GM13977 (cell line): ENCODE measurements at regions not wholly inside any gene's neighbourhood (a gene's known extent, or its start where the extent isn't known, plus 50 kb on each side); places are given as distances from the start of the nearest gene placed in this dataset.

Experiments used
- DNase-seq: peaks from one replicate; pipeline ENCODE4 v3.0.0; 2012; ENCODE audit warnings: low spot score
- in situ Hi-C: fragments of 300-500 bp; cut with MboI; formaldehyde crosslinking; loops from one replicate; pipeline ENCODE4 v1.12.0; 2022; ENCODE audit warnings: low sequenced_read_pairs, low pct_unique_long_range_greater_than_20kb, mixed read lengths, inconsistent platforms; ENCODE audit not compliant: unreplicated experiment
- TF ChIP-seq, protein P1 (sequence below): IDR thresholded peaks from 2 replicates; pipeline ENCODE4 v1.5.1; 2012; ENCODE audit warnings: mild to moderate bottlenecking, control low read depth; ENCODE audit not compliant: insufficient read depth; ENCODE audit errors: extremely low read depth, missing control alignments

DNA sequence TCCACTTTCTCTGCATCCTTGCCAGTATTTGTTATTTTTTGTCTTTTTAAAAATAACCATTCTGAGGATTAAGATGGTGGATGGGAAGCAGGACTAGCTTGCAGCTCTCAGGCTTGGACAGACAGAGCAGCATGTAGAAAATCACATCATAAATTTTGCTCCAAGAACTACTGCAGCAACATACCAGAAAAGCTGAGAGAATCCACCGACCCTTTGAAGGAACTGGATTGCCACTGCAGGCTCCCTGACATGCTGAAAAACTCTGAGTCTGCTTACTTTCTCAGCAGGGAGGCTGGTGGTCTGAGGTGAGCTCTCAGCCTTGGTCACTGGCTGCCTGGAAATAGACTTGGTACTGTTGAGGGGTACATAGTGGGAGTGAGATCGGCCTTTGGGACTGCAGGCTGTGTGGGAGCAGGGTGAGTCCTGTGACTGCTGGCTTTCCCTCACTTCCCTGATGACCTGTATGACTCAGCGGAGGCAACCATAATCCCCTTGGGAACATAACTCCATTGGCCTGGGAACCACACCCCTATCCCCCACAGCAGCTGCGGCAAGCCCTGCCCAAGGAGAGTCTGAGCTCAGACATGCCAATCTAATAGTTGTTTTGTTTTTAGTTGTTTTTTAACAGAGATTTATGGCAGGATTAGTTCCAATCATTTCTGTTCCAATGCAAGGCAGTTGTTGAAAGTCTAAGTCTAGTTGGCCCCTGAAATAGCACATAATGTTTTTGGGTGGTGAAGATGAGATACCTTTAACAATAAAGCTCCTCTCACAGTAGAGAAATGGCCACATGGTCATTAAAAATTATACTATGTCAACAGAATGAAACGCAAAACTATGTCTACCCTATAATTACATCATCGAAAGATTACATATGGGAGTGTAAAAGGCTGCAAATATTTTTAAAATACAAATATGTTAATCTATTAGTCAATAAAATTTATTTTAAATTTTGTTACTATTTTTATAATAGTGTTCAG is 414.2 kb upstream of the CHAC2 start:
- TF ChIP-seq, protein P1, sequence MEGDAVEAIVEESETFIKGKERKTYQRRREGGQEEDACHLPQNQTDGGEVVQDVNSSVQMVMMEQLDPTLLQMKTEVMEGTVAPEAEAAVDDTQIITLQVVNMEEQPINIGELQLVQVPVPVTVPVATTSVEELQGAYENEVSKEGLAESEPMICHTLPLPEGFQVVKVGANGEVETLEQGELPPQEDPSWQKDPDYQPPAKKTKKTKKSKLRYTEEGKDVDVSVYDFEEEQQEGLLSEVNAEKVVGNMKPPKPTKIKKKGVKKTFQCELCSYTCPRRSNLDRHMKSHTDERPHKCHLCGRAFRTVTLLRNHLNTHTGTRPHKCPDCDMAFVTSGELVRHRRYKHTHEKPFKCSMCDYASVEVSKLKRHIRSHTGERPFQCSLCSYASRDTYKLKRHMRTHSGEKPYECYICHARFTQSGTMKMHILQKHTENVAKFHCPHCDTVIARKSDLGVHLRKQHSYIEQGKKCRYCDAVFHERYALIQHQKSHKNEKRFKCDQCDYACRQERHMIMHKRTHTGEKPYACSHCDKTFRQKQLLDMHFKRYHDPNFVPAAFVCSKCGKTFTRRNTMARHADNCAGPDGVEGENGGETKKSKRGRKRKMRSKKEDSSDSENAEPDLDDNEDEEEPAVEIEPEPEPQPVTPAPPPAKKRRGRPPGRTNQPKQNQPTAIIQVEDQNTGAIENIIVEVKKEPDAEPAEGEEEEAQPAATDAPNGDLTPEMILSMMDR = no peak
- in situ Hi-C loops = no loop called here
- DNase-seq = no peak

DNA sequence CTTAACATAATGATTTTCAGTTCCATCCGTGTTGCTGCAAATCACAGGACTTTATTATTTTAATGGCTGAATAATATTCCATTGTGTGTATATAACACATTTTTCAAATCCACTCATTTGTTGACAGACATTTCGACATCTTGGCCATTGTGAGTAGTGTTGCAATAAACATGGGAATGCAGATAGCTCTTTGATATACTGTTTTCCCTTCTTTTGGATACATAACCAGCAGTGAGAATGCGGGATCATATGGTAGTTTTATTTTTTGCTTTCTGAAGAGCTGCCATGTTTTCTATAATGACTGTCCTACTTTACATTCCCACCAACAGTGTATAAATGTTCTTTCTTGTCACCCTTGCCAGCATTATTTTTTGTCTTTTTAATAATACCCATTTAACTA is 420.3 kb upstream of the CHAC2 start:
- no peak for DNase-seq
- in situ Hi-C loops = no loop called here
- TF ChIP-seq, protein P1 = no peak

DNA sequence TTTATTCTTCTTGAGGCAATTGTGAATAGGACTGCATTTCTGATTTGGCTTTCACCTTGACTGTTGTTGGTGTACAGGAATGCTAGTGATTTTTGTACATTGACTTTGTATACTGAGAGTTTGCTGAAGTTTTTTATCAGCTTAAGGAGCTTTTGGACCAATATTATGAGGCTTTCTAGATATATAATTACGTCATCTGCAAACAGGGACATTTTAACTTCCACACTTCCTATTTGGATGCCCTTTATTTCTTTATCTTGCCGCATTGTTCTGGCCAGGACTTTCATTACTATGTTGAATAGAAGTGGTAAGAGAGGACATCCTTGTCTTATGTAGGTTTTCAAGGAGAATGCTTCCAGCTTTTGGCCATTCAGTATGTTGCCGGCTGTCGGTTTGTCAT is 425.4 kb upstream of the CHAC2 start:
- TF ChIP-seq, protein P1 = no peak
- DNase-seq = no peak
- in situ Hi-C loops = no loop called here

DNA sequence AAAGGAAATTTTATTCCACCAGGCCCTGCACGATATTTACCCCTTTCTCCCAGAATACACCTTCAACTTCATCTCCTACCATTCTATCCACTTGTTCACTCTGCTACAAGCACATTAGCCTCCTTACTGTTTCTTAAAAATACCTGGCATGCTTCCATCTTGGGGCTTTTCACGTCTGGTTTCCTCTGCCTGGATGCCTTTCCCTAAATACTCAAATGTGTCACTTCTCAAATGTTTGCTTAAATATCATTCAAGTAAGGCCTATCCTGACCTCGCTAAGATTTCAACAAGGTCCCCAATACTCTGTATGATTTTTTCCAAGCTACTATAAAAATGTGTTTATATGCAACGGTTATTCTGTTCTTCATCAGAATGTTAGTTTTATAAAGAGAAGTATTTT is 433.0 kb upstream of the CHAC2 start:
- in situ Hi-C loops = no loop called here
- no peak for DNase-seq
- TF ChIP-seq, protein P1 = no peak

DNA sequence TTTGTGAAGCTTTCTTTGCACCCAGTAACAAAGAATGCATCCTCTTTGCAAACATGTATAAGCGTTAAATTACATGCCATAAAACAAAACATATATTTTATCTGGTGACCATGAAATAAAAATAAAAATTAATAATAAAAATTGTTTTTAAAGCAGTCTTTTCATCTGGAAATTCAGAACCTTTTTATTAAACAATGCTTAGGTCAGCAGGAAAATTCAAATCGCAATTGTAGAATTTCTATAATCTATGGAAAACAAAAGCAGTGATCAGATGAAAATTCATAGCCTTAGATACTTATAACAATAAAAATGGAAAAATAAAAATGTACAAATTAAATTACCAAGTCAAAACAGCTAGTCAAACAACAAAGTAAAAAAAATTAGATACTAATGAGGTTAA is 435.9 kb upstream of the CHAC2 start:
- DNase-seq = no peak
- in situ Hi-C loops = no loop called here
- TF ChIP-seq, protein P1 = no peak

DNA sequence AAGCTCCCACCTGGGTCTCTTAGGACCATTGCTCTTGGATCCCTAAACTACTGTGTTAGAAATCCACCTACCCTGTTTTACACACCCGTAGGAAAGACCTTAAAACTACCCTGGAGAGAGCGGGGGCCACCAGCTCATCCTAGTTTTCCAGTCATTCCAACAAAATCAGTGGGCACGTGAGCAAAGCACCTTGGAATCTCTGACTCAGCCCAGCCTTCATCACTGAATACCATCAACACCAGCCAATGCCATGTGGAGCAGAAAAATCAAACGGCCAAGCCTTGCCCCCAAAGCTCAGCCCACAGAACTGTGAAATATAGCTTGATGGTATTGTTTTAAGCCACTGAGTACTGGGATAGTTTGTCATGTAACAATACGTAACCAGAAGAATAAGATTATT is 449.7 kb upstream of the CHAC2 start:
- in situ Hi-C loops = no loop called here
- DNase-seq = no peak
- TF ChIP-seq, protein P1 = no peak
